Hepatocyte (in vitro differentiated cells): ENCODE measurements at regions not wholly inside any gene's neighbourhood (a gene's known extent, or its start where the extent isn't known, plus 50 kb on each side); places are given as distances from the start of the nearest gene placed in this dataset.

Experiments
- DNase-seq: peaks from one replicate; pipeline ENCODE4 v3.0.0-alpha.2; 2016; ENCODE audit warnings: low spot score
- H2AFZ ChIP-seq: fragments of 200-600 bp; sonication (generic); 2 replicates; pipeline ENCODE4 v1.6.0; 2016; ENCODE audit warnings: antibody characterized with exemption, mild to moderate bottlenecking
- H3K27ac ChIP-seq: fragments of 200-600 bp; sonication (generic); 2 replicates; pipeline ENCODE4 v1.5.1; 2016; ENCODE audit warnings: mild to moderate bottlenecking
- H3K27me3 ChIP-seq: fragments of 200-600 bp; sonication (generic); 2 replicates; pipeline ENCODE4 v1.6.1; 2016
- H3K36me3 ChIP-seq: fragments of 200-600 bp; sonication (generic); replicated peaks from 2 replicates; pipeline ENCODE4 v1.5.1; 2016; ENCODE audit warnings: low read depth; ENCODE audit not compliant: insufficient read depth
- H3K4me1 ChIP-seq: fragments of 200-600 bp; sonication (generic); 2 replicates; pipeline ENCODE4 v1.5.1; 2016; ENCODE audit warnings: mild to moderate bottlenecking, moderate library complexity; ENCODE audit not compliant: insufficient read depth
- H3K4me2 ChIP-seq: fragments of 200-600 bp; sonication (generic); 2 replicates; pipeline ENCODE4 v1.6.0; 2016
- H3K4me3 ChIP-seq: fragments of 200-600 bp; sonication (generic); 2 replicates; pipeline ENCODE4 v1.5.1; 2016; ENCODE audit warnings: mild to moderate bottlenecking
- H3K79me2 ChIP-seq: fragments of 200-600 bp; sonication (generic); 2 replicates; pipeline ENCODE4 v1.6.0; 2017; ENCODE audit warnings: mild to moderate bottlenecking
- H3K9me2 ChIP-seq: fragments of 200-600 bp; sonication (generic); replicated peaks from 2 replicates; pipeline ENCODE4 v1.6.0; 2017; ENCODE audit warnings: mild to moderate bottlenecking; ENCODE audit not compliant: insufficient read depth
- H3K9me3 ChIP-seq: fragments of 200-600 bp; sonication (generic); 2 replicates; pipeline ENCODE4 v1.5.1; 2016; ENCODE audit warnings: low read depth, mild to moderate bottlenecking
- H4K20me1 ChIP-seq: fragments of 200-600 bp; sonication (generic); 2 replicates; pipeline ENCODE4 v1.6.0; 2016; ENCODE audit warnings: mild to moderate bottlenecking; ENCODE audit not compliant: insufficient read depth, poor library complexity, severe bottlenecking
- EZH2 ChIP-seq: fragments of 200-600 bp; sonication (generic); IDR thresholded peaks from 2 replicates; pipeline ENCODE4 v1.6.1; 2016; ENCODE audit warnings: antibody characterized with exemption, mild to moderate bottlenecking, borderline replicate concordance
- EZH2phosphoT487 ChIP-seq: fragments of 200-600 bp; sonication (generic); IDR thresholded peaks from one replicate; pipeline ENCODE4 v1.6.1; 2018; ENCODE audit warnings: antibody characterized with exemption, mild to moderate bottlenecking, low read depth, moderate library complexity; ENCODE audit not compliant: unreplicated experiment, severe bottlenecking
- WGBS: methylation state at CpG from one replicate; pipeline ENCODE4 v1.1.6; 2016; ENCODE audit warnings: low lambda C conversion rate; ENCODE audit errors: missing lambda C conversion rate; 5-methylcytosine and 5-hydroxymethylcytosine counted together
- TF ChIP-seq, protein P1 (sequence below): fragments of 200-600 bp; sonication (generic); IDR thresholded peaks from 2 replicates; pipeline ENCODE4 v1.5.1; 2016; ENCODE audit warnings: antibody characterized with exemption, mild to moderate bottlenecking; ENCODE audit not compliant: poor library complexity

DNA sequence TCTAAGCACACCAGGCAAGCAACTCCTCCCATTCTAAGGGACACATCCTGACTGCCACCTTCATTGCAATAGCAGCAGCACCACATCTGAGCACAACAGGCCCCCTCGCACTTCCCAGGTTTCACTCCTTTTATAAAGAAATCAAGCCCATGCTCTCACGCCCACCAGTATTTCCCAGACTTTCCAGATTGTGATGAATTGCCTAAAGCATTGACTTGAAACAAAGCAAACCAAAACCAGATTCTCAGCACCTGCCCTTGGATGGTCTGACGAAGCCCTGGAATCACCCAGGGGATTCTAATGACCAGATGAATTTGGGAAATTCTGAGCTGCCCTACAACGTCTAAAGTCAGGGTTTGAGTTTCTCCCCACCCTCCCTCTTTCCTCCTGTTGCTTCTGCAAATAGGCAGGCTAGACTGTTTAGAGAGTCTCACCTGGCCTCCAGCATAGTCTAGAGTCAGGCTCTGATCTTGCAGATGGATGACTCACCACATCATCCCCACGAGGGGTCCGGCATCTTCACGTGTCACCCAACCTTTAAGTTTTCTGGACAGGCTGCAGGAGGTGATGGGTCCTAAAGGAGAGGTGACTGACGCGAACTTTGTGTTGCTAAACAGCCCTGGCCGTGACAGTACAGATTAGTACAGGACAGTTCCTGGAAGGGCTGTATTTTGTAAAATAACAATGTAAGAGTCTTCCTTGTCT, 198.0 kb downstream of the SKIDA1 start:
- H2AFZ ChIP-seq: no peak overlapping the region
- DNase-seq: no peak
- H3K27me3 ChIP-seq: no peaks in the 10 kb centered on the region
- 55% methylated on average over 10 of the region's 10 CpGs for WGBS
- H3K4me3 ChIP-seq: no peak overlapping the region
- no peak overlapping the region for H3K4me2 ChIP-seq
- no peaks in the 10 kb centered on the region for H3K9me2 ChIP-seq
- H3K79me2 ChIP-seq: no peaks in the 10 kb centered on the region
- H4K20me1 ChIP-seq: no peaks in the 10 kb centered on the region
- no peaks in the 10 kb centered on the region for H3K9me3 ChIP-seq
- H3K27ac ChIP-seq: no peak overlapping the region
- TF ChIP-seq EZH2 (no peak), EZH2phosphoT487 (no peak)
- TF ChIP-seq, protein P1, sequence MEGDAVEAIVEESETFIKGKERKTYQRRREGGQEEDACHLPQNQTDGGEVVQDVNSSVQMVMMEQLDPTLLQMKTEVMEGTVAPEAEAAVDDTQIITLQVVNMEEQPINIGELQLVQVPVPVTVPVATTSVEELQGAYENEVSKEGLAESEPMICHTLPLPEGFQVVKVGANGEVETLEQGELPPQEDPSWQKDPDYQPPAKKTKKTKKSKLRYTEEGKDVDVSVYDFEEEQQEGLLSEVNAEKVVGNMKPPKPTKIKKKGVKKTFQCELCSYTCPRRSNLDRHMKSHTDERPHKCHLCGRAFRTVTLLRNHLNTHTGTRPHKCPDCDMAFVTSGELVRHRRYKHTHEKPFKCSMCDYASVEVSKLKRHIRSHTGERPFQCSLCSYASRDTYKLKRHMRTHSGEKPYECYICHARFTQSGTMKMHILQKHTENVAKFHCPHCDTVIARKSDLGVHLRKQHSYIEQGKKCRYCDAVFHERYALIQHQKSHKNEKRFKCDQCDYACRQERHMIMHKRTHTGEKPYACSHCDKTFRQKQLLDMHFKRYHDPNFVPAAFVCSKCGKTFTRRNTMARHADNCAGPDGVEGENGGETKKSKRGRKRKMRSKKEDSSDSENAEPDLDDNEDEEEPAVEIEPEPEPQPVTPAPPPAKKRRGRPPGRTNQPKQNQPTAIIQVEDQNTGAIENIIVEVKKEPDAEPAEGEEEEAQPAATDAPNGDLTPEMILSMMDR: no peak
- H3K4me1 ChIP-seq: peaks cover 3% of the 10 kb centered on the region
- no peaks in the 10 kb centered on the region for H3K36me3 ChIP-seq

DNA sequence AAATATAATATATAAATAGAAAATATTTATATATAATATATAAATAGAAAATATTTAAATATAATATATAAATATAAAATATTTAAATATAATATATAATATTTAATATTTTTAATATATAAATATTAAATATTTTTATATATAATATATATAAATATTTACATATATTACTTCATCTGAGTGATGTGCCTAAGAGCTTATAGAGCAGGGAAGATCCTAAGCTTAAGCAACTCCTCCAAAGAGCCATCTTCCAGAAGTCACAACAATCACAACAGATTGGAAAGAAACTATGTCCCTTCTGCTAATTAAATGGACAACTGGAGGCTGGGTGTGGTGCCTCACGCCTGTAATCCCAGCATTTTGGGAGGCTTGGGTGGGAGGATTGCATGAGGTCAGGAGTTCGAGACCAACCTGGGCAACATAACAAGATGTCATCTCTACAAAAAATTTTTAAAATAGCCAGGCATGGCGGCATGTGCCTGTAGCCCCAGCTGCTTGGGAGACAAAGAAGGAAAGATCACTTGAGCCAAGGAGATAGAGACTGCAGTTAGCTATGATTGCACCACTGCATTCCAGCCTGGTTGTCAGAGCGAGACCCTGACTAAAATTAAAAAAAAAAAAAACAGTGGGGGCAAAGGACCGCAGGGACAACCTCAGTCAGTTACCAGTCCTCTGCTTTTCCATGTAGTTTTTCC, 198.7 kb downstream of the SKIDA1 start:
- 91% methylated on average over 5 of the region's 5 CpGs for WGBS
- DNase-seq: no peak
- no peaks in the 10 kb centered on the region for H3K9me3 ChIP-seq
- H3K27me3 ChIP-seq: no peaks in the 10 kb centered on the region
- no peak overlapping the region for H2AFZ ChIP-seq
- no peak overlapping the region for H3K4me2 ChIP-seq
- no peak overlapping the region for H3K4me3 ChIP-seq
- H3K36me3 ChIP-seq: no peaks in the 10 kb centered on the region
- no peaks in the 10 kb centered on the region for H4K20me1 ChIP-seq
- TF ChIP-seq EZH2phosphoT487 (no peak), EZH2 (no peak)
- TF ChIP-seq, protein P1: no peak
- peaks cover 3% of the 10 kb centered on the region for H3K4me1 ChIP-seq
- no peaks in the 10 kb centered on the region for H3K79me2 ChIP-seq
- no peaks in the 10 kb centered on the region for H3K9me2 ChIP-seq
- no peak overlapping the region for H3K27ac ChIP-seq

DNA sequence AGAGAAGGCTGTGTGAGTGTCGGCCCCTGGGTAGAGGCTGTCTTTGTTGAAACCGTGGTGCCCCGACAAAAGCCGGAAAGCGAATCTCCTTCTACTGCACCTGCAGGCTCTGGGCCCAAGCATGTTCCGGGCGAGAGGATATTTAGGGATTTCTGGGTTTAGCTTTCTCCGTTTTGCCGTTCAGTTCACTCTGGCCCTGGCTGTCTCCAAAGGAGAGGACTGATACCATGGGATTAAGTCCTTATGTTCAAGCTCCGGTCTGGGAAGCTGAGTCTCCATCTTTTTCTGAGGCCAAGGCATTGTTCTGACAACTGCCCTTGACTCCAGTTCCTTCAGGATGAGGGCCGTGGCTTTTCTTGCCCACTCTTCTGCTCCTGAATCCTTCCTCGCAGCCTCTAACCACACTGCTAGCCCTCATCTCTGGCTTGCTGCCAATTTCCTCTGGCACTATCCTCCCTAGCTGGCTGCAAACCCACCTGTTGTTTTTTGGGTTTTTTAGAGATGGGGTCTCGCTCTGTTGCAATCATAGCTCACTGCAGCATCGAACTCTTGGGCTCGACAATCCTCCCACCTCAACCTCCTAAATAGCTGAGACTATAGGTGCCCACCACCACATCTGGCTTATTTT, 206.8 kb downstream of the SKIDA1 start:
- Histone ChIP-seq H4K20me1 (no peaks in the 10 kb centered on the region), H3K27me3 (no peaks in the 10 kb centered on the region), H3K4me1 (peaks cover 15% of the 10 kb centered on the region), H3K79me2 (no peaks in the 10 kb centered on the region), H3K4me2 (no peak overlapping the region), H3K36me3 (no peaks in the 10 kb centered on the region), H3K27ac (no peak overlapping the region), H3K4me3 (no peak overlapping the region), H3K9me2 (no peaks in the 10 kb centered on the region), H3K9me3 (no peaks in the 10 kb centered on the region), H2AFZ (no peak overlapping the region)
- TF ChIP-seq, protein P1: no peak
- no peak for TF ChIP-seq EZH2phosphoT487
- TF ChIP-seq EZH2: no peak
- DNase-seq: no peak
- 82% methylated on average over 15 of the region's 15 CpGs for WGBS
